Spinal cord (tissue), 9 donors: ENCODE measurements at regions not wholly inside any gene's neighbourhood (a gene's known extent, or its start where the extent isn't known, plus 50 kb on each side); places are given as distances from the start of the nearest gene placed in this dataset.
"Not testable (repeated sequence)": the region's sequence is repeated elsewhere in the genome, so short reads cannot be mapped to it uniquely, and the experiment has no call there.

Experiments
- DNase-seq, 6 donors: peaks; one replicate each; pipeline versions ENCODE4 v3.0.0 to v3.0.0-alpha.2; 2013 to 2015; ENCODE audit warnings: low spot score in 6 of 6, low read depth in 4 of 6
- H3K27ac ChIP-seq: one replicate; pipeline ENCODE4 v1.5.1; 2013; ENCODE audit warnings: low read depth, low read length, control low read depth
- H3K27me3 ChIP-seq: one replicate; pipeline ENCODE4 v1.6.1; 2013; ENCODE audit warnings: low read length; ENCODE audit not compliant: control insufficient read depth, insufficient read depth
- H3K36me3 ChIP-seq: one replicate; pipeline ENCODE4 v1.6.1; 2013; ENCODE audit warnings: low read length; ENCODE audit not compliant: control insufficient read depth, insufficient read depth
- H3K4me1 ChIP-seq: one replicate; pipeline ENCODE4 v1.6.1; 2013; ENCODE audit warnings: low read length; ENCODE audit not compliant: control insufficient read depth, insufficient read depth
- H3K4me3 ChIP-seq: one replicate; pipeline ENCODE4 v1.5.1; 2013; ENCODE audit warnings: low read depth, low read length, control low read depth
- H3K9me3 ChIP-seq: one replicate; pipeline ENCODE4 v1.6.1; 2013; ENCODE audit warnings: low read length; ENCODE audit not compliant: control insufficient read depth, insufficient read depth
- WGBS: methylation state at CpG from one replicate; pipeline ENCODE4 v1.1.5; 2013; ENCODE audit warnings: missing lambda C conversion rate; ENCODE audit not compliant: insufficient coverage; 5-methylcytosine and 5-hydroxymethylcytosine counted together
- donor health status: healthy.

DNA sequence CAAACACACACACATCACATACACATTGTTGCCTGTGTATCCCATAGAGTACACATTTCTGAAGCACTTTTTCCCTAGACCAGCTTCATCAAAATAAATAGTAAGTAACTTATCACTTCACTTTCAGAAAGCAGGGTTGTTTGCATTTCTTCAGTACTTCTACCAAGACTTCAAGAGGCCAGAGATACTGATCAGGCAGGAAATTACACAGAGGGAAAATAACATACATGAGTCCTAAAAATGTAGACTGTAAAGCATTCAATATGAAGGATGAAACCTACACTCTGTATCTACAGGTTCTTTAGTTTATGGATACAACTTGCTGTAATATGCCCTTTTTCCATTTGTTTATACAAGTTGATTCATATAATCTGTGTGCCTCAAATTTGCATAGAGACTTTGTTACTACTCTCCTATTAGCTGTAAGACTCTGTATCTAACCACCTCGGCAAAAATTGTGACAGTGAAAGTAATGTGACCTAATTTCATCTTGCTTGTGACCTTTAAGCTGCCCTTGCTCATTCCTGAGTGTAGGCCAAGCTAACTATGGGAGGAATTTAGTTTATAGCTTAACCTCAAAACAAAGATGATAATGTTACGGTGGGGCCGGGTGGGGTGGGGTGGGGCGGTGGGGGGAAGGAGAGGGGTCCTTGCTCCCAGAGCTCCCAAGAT, 228.9 kb upstream of the SPOPL start:
- no peak overlapping the region for H3K4me3 ChIP-seq
- H3K27me3 ChIP-seq, result no peaks in the 10 kb centered on the region
- H3K36me3 ChIP-seq, result no peaks in the 10 kb centered on the region
- no peaks in the 10 kb centered on the region for H3K9me3 ChIP-seq
- no peaks in the 10 kb centered on the region for H3K4me1 ChIP-seq
- no peak for DNase-seq
- H3K27ac ChIP-seq, result no peak overlapping the region
- WGBS, result no CpG with 5 or more reads among the region's 4 CpGs

- not testable (repeated sequence) for H3K27ac ChIP-seq, H3K9me3 ChIP-seq, H3K36me3 ChIP-seq, H3K27me3 ChIP-seq, DNase-seq, H3K4me3 ChIP-seq, H3K4me1 ChIP-seq
- 90% methylated on average over 10 of the region's 12 CpGs for WGBS
These were observed 228.3 kb upstream of the SPOPL start for GRCh38 chr2:138273280-138273679.

DNA sequence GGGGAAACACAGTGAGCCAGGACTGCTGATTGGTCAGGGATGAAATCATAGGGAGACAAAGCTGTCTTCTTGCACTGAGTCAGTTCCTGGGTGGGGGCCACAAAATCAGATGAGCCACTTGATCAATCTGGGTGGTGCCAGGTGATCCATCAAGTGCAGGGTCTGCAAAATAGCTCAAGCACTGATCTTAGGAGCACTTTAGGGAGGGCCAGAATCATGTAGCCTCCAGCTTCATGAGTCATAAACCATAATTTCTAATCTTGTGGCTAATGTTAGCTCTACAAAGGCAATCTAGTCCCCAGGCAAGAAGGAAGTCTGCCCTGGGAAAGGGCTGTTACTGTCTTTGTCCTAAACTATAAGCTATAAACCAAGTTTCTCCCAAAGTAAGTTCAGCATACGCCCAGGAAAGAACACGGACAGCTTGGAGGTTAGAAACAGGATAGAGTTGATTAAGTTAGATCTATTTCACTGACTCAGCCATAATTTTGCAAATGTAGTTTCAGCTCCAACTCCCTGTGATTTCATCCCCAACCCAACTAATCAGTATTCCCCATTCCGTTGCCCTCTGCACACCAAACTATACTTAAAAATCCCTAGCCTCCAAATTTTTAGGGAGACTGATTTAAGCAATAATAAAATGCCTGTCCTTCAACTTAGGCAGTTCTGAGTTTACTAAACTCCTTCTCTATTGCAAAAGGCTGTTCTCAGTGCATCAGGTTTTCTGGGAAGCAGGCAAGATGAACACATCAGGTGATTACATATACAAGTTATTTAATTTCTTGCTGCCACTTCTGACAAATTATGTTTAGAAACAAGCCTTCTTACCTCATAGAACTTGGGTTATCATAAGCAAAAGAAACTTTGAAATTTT, 226.9 kb upstream of the SPOPL start:
- Histone ChIP-seq H3K9me3 (no peaks in the 10 kb centered on the region), H3K4me3 (no peak overlapping the region), H3K4me1 (no peaks in the 10 kb centered on the region), H3K27me3 (no peaks in the 10 kb centered on the region), H3K36me3 (no peaks in the 10 kb centered on the region), H3K27ac (no peak overlapping the region)
- no CpG with 5 or more reads among the region's 3 CpGs for WGBS
- no peak for DNase-seq

DNA sequence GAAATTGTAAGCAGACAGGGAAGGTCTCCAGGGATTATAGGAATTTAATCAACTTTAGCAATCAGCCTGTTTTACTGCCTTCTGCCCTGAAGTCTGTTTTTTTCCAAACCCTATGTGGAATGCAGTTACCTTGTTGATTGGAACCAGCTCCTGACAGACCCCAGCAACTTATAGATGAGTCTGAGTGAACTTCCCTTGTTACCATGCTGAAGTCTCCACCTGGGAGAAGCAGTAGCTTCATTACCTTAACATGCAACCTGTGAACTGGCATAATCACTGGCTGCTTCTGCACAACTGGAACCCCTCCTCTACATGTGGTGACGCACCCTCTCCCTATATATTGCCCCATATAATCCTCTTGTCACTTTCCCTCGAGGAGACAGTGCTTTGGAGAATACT, 226.3 kb upstream of the SPOPL start:
- Histone ChIP-seq H3K9me3 (no peaks in the 10 kb centered on the region), H3K27ac (no peak overlapping the region), H3K4me3 (no peak overlapping the region), H3K4me1 (no peaks in the 10 kb centered on the region), H3K27me3 (no peaks in the 10 kb centered on the region), H3K36me3 (no peaks in the 10 kb centered on the region)
- DNase-seq, result no peak
- no CpG with 5 or more reads among the region's 2 CpGs for WGBS

- no CpG with 5 or more reads among the region's 4 CpGs for WGBS
These were observed 225.7 kb upstream of the SPOPL start for GRCh38 chr2:138275881-138276280.

GRCh38 chr2:138276339-138276738, 225.2 kb upstream of the SPOPL start:
- no peaks in the 10 kb centered on the region for H3K27me3 ChIP-seq
- DNase-seq, result no peak
- WGBS, result no CpG with 5 or more reads among the region's 1 CpG
- no peaks in the 10 kb centered on the region for H3K36me3 ChIP-seq
- no peak overlapping the region for H3K4me3 ChIP-seq
- H3K27ac ChIP-seq, result no peak overlapping the region
- no peaks in the 10 kb centered on the region for H3K4me1 ChIP-seq
- H3K9me3 ChIP-seq, result no peaks in the 10 kb centered on the region

More at GRCh38 chr2:138275881-138276280, 225.7 kb upstream of the SPOPL start:
- no peaks in the 10 kb centered on the region for H3K36me3 ChIP-seq
- H3K4me3 ChIP-seq, result no peak overlapping the region
- H3K4me1 ChIP-seq, result no peaks in the 10 kb centered on the region
- no peaks in the 10 kb centered on the region for H3K27me3 ChIP-seq
- no peak overlapping the region for H3K27ac ChIP-seq
- H3K9me3 ChIP-seq, result no peaks in the 10 kb centered on the region
- DNase-seq, result no peak

DNA sequence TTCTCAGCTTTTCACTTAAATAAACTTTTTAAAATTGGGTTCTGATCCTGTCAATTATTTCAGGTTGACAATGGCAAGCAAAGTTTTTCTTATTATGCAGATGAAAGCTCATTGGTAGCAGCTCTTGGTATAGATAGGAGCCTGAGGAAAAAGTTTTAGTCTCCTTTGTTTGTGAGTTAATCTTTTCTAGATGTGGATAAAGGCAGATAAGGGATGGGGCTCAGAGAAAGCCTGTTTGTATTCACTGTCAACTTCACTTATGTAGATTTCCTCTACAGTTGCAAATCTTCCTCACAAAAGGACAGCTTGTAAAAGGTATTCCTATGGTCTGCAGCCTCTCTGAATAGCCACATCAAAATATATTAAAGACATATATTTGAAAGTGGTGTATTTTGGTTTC, 224.5 kb upstream of the SPOPL start:
- Histone ChIP-seq H3K36me3 (no peaks in the 10 kb centered on the region), H3K4me1 (no peaks in the 10 kb centered on the region), H3K9me3 (no peaks in the 10 kb centered on the region), H3K27ac (no peak overlapping the region), H3K27me3 (no peaks in the 10 kb centered on the region), H3K4me3 (no peak overlapping the region)
- DNase-seq, result no peak

- no peak for DNase-seq
- no peaks in the 10 kb centered on the region for H3K27me3 ChIP-seq
These were observed 221.7 kb upstream of the SPOPL start for GRCh38 chr2:138279871-138280270.

GRCh38 chr2:138280999-138281695, 220.4 kb upstream of the SPOPL start:
- no peak overlapping the region for H3K4me3 ChIP-seq
- H3K9me3 ChIP-seq, result peaks cover 3% of the 10 kb centered on the region
- no peak overlapping the region for H3K27ac ChIP-seq
- no CpG with 5 or more reads among the region's 1 CpG for WGBS
- no peaks in the 10 kb centered on the region for H3K36me3 ChIP-seq
- DNase-seq, result peak in 1 of 6 donors; percentile 58
- no peaks in the 10 kb centered on the region for H3K27me3 ChIP-seq
- no peaks in the 10 kb centered on the region for H3K4me1 ChIP-seq

More at GRCh38 chr2:138279871-138280270, 221.7 kb upstream of the SPOPL start:
- Histone ChIP-seq H3K4me3 (no peak overlapping the region), H3K27ac (no peak overlapping the region), H3K36me3 (no peaks in the 10 kb centered on the region), H3K4me1 (no peaks in the 10 kb centered on the region), H3K9me3 (no peaks in the 10 kb centered on the region)
